HG03280 (cell line): ENCODE measurements at regions not wholly inside any gene's neighbourhood (a gene's known extent, or its start where the extent isn't known, plus 50 kb on each side); places are given as distances from the start of the nearest gene placed in this dataset.
"Not testable (repeated sequence)": the region's sequence is repeated elsewhere in the genome, so short reads cannot be mapped to it uniquely, and the experiment has no call there.

Experiments used
- ATAC-seq: cut with Tn5 transposase; IDR thresholded peaks from one replicate; pipeline ENCODE4 v1.9.1; 2021; ENCODE audit warnings: mild to moderate bottlenecking, moderate library complexity; ENCODE audit not compliant: unreplicated experiment

DNA sequence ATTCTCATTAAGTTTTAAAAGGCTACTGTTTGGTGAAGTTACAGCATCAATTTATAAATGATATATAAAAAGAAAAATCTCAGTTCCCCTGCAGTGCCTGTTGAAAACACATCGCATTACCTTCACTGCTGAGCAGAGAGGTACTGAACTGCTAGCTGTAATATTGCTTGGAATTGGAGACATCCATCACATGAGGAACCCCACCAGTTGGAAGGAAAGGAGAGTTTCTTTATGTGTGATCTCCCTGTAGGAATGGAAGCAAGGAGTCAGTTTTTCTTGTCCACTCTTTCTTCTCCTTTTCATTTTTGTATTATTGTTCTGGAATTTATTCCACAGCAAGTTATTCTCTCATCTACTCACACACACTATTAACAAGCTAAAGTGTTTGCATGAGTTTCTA lies 1586.0 kb upstream of the PRR20A start:
- ATAC-seq: no peak

DNA sequence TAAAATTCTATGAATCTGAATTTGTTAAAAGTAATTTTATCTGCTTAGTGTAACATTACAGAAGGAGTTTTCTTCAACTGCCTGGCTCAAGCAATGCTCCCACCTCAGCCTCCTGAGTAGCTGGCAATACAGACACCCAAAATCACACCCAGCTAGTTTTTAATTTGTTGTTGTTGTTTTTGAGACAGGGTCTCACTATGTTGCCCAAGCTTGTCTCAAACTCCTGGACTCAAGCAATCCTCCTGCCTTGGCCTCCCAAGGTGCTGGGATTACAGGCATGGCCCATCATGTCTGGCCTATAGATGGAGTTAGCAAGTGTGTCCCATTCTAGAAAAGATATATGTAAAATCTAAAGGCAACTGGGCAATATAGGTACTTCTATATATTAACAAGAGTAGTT lies 1580.4 kb upstream of the PRR20A start:
- ATAC-seq: no peak

DNA sequence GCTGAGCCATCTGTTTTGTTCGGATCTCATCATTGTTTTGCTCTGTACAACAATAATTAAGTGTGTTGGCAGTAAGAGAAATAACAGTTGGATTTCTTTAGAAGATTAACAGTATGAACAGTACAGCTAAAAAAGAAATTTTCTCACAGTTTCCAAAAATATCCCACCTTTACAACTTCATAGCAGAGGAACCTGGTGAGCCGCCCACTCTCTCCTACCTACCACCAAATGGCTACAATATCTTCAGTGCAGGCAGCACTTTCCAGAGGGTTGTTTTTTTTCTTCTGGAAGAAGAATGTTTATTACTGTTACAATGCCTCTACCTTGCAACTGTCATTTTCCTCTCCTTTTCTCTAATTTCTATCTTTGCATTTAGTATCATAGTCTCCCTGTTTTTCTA lies 1577.5 kb upstream of the PRR20A start:
- ATAC-seq: no peak

DNA sequence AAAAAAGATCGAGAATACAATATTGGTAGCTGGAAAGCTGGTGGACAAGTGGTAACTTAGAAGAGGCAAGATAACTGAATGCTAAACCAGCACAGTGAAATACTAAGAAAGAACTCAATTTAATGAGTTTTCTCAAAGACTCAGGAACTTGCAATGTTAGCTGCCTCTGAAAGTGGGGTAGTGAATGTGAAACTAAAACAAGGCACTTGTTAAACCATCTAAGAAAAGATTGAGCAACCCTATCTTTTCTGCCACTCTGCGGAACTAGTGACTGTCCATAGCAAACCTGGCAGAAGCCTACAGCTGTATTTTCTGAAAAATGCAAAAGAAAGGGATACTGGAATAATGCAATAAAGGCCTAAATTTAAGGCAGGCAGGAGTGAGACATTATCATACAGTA lies 1574.4 kb upstream of the PRR20A start:
- no peak for ATAC-seq

DNA sequence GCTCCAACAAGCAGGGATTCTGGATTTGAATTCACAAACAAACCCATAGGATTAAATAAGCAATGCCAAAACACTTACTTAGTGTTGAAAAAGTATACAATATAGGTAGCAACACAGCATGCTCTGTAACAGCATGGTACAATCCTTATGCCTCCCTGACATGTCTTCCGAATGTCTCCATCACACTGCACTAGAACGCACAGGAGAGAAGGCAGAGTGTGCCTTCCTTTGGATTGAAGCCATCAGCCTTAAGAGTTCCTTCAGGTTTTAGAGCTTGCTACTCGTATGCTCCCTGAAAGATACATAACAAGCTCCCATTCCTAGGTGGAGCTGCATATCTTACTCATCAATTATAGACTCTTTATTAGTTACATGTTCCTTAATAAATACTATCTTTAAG lies 1573.9 kb upstream of the PRR20A start:
- ATAC-seq: no peak

DNA sequence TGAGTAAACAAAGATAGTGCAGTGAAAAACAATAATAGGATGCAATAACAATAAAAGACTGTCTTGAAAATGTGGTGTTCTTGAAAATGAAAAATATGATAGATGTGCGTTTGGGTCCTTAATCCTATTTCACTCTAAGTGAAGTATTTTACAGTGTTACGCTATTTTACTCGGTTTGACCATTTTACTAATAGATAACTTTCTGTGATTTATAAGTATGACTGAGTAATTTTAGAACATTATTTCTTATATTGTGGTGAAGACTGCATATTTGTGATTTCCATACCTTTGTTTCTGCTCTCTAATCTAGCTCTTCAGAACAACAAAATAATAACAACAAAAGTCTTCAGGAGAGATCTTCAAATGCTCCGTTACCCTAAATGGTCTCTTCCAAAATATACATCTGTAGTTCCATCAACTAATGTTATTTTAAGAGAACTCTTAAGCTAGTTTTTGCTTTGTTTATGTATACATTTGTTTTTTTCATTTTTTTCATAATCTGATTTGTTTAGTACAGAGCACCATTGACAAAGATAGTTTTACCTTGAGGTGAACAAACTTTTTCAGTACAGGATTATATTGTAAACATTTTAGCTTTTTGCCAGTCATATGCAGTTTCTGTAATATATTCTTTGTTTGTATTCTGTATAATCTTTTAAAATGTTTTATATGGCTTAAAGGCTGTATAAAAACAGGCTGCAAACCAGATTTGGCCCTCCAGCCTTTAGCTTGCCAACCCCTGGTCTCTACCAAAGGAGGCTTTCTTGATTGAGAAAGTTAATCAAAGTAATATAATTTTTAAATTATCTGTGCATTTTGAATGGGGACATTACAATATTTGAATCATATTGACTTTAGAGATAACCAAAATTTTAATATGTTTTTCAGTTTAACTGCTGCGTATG lies 1572.7 kb upstream of the PRR20A start:
- no peak for ATAC-seq

DNA sequence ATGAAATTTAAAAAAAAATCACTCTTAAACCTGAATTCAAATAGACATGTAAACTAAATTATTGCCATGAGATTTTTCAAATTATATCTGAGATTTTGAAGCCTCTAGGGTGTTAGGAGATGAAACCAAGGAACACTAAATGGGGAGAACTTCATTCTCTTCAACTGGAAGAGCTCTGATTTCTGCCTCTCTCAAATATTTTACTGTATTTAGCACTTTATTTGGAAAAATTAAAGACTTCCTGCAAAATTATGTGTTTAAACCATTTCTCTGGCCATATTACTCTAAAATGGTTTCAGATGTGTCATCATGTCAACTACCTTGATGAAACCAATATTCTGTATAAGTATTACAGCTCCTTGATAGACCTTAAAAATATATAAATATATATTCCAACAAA lies 1571.6 kb upstream of the PRR20A start:
- no peak for ATAC-seq

DNA sequence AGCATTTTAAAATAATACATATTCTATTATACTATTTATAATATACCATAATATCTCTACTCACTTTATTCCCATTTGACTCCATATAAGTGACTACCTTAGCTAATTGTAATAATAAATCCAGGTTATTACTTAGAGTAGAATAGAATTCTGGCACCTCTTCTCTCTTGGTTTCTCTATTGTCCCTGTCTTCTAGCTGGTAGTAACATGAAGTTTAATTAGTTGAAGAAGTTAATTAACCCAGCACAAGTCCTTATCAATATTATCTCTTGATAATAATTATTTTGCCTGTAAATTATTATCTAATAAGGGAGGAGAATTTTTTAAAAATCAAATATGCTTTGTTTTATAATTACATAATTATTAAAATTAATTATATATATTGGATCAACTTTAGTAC lies 1571.2 kb upstream of the PRR20A start:
- no peak for ATAC-seq

DNA sequence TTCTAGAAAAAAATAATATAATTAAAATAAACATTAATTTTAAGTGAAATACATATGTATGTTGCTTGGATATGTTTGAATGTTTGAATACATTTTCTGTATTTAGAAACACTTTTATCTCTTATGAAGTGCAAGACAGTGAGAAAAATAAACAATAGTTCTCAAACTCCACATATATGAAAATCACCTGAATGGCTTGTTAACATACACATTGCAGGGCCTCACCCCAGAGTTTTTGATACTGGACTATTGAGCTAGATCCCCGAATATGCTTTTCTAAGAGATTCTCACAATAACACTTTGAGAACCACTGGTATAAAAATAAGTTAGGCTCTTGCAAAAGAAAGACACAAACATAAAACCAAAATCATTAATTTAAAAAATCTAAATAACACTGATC lies 1570.3 kb upstream of the PRR20A start:
- no peak for ATAC-seq

DNA sequence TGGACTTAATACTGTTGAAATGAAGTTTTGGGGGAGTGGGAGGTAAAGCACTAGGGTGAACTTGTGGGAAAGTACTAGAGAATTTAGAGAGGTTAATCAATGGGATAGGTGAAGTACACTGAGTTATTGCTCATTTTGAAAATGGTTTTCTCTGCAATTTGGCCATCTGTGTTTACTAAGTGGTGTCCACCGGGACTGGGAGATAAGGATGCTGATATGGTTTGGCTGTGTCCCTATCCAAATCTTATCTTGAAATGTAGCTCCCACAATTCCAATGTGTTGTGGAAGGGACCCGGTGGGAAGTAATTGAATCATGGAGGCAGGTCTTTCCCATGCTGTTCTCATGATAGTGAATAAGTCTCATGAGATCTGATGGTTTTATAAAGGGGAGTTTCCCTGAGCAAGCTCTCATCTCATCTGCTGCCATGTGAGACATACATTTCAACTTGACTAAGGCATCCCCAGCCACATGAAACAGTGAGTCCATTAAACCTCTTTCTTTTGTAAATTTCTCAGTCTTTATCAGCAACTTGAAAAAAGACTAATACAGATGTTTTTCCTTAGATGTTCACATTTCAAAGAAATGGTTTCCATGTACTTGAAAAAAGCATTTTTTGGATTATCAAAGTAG lies 1569.4 kb upstream of the PRR20A start:
- no peak for ATAC-seq

DNA sequence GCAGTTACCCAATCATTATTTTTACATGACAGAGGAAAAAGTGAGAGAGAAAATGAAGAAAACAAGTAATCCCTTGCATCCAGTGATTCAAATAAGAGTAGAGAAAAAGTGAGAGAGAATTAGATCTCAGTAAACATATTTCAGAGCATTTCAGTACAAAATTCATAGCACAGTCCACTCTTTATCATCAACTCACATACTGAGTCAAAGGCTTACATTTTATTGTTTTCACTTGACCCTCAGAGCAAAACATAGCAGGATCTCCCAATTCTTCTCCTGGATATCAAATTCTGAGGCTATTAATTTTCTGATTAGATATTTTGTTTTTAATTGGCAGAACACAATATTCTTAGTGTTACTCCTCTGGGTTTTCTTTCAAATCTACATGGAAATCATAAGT lies 1568.3 kb upstream of the PRR20A start:
- ATAC-seq: no peak

DNA sequence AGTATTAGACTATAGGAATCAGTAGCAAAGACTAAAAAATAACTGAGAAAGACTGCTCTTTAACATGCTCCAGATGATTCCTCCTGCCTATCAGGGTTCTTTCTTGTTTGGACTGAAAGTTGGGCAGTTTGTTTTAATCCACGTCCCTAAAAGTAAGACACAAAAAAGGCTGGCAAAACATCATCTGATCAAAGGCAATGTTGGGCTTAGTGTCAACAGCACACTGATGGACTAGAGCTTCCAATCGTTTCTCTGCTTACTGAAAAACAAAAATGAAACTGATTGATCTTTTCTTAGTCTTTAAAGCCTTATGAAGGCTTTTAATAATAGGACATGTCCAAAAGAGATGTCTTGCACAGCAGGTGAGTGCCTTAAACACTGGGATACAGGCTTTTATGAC lies 1567.9 kb upstream of the PRR20A start:
- no peak for ATAC-seq

DNA sequence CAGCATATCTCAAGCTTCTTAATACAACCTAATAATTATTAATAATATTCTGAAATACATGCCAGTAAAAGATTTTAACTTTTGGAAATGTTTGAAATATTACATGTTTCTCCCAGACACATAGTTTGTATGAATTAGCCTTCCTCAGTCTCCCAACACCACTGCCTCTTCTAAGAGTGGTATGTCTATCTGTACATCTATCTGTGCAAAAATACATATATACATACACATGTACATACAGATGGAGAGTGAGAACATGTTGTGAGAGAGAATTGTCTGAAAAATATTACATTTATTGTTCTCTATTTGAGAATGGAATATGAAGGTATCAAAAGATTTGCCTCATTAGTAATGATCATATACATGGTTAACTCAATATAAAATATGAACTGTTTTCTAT lies 1567.2 kb upstream of the PRR20A start:
- ATAC-seq: no peak

DNA sequence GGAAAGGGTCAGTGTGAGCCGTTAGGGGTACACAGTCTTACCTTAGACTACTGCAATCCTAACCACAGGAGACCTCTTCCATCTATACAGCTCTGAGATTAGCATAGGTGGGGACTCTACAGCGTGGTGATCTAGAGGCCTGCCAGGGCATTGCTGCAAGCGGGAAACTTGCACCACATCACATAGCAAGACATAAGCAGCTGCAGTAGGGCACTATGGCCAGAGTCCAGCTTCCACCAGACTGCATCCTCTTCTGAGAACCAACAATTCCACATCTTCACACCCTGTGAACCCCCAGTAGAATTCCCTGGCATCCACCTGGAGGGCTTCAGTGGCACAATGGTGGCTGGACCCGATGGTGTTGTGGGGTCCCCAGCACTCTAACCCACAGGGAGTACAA lies 1564.3 kb upstream of the PRR20A start:
- no peak for ATAC-seq

DNA sequence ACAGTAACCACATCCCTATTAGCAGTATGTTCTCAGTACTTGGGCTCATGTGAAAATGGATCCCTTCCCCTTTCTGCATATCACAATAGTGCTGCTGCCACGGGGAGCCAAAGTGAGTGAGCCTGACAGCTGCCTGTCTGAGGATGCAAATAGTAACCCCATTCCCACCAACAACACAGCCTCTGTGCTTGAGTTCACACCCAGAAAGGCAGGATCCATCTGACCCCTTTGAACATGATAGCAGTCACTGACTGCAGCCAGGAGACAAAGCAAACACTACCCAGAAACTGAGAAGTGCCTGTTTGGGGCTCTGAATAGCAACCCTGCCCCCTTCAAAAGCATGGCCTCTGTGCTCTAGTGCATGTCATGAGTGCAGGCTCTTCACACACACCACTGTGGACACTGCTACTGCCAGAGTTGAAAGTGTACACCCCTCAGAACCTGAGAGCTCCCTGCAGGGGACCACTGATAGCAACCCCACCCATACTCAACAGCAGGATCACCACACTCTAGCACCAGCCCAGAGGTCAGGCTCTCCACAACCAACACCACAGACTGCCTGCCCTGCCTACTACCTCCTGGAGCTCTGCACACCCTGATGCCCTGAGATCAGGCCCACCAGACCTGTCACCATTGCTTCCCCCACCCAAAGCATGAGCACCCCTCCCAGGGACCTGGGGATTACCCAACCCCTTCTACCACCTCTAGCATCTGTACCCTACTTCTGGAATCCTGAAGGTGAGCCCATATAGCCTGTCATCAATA lies 1563.5 kb upstream of the PRR20A start:
- ATAC-seq: no peak

DNA sequence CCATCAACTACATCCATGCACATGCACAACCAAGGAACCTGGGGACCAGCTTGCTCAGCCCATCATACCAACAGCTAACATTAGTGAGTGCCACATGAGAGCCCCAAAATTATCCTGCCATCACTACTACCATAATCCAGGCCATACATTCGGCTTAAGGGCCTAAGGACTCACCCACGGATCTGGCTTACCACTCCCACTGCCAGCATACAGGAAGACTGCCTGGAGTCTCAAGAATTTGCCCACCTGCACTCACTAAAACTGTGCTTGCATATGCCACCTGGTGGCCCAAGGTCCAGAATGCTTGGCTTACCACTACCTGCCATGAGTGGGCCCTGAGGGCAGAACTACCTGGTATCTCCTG lies 1562.9 kb upstream of the PRR20A start:
- ATAC-seq: no peak

DNA sequence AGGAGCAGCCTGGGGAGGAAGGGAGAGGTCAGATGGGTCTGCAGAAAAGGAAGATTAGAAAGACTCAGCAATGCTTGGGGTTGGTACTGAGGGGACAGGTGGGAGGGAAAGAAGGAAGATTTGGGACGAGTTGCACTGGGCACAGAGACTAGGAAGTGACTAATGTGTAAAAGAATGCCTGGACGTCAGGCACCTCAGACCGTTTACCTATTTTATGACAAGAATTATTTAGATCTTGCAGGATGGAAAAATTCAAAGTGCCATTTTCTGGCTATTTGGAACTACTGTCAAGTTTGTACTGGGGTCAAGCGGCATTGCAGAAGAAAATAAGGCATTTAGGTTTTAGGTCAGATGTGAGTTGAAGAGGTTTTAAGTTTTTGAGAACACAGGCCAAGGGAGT lies 1558.4 kb upstream of the PRR20A start:
- ATAC-seq: not testable (repeated sequence)

DNA sequence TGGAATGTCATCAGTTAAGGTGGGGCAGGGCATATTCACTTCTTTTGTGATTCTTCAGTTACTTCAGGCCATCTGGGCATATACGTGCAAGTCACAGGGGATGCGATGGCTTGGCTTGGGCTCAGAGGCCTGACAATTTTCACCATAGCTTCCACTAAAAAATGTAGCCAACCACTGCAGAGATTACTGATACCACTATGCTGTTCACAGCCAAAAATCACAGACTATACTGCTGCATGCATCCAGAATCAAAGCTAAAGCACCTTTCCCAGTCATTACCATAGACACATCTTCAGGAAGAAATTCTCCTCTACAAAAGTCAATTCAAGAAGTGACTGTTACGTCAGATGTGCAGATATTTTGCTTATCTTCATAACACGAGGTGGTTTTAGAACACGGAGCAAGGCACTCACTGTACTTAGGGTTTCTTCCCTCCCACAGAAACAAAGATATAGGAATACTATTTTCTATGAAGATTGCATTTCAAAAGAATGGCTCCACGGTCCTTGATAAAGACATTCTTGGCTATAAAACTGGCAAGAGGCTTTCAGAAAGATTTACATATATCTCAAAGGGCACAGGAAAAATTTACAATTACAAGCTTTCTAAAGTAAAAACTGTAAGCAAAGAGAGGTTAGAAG lies 1556.6 kb upstream of the PRR20A start:
- ATAC-seq: no peak

DNA sequence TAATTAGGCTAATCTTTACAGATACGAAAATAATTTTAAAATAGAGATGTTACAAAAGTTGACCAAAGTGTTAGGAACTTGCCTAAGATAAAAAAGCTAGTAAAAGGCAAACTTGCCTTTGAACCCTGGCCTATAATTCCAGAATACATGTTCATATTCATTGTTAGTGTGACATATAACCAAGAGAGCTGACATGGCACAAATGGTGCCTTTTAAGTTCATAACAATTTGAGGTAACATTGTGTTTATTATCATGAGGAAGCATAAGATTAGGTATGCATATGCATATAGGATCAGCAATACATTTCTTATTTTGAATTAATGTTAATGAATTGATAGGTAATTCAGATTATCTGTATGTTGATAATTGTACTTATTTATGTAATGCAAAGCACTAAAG lies 1537.9 kb upstream of the PRR20A start:
- no peak for ATAC-seq

DNA sequence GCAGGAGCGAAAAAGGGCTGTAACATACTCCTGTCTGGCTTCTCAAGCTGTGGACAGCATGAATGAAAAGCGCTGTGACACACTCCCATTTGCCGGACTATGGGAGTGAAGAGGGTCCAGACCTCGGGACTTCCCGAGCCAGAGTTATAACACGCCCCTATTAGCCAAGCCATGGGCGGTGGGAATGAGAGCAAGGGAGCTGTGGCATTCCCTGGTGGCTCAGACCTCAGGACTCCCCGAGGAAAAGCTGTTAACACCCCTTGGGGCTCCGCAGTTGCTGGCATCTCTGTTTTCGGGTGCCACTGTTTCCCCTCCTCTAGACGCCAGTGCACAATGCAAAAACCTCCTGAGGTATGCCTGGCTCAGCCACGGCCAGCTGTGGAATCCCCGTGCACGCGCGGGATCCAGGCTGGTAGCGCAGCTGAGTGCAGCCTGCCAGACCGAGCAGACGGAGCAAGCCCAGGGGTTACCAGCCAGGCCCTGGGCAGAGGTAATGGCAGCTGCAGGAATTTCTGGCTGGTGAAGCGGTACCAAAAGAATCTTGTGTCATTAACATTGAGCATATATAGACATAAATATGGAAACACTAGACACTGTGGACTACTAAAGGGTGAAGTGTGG lies 1534.6 kb upstream of the PRR20A start:
- no peak for ATAC-seq
